Left ventricle myocardium inferior (tissue), 1 donor: ENCODE measurements at regions not wholly inside any gene's neighbourhood (a gene's known extent, or its start where the extent isn't known, plus 50 kb on each side); places are given as distances from the start of the nearest gene placed in this dataset. TPM values are rescaled to one million over a fixed set of nuclear protein-coding genes. Genes with fewer than 3 reads are reported as not detected.

ENCODE experiments used
- DNase-seq: peaks from one replicate; pipeline ENCODE4 v3.0.0-alpha.2; 2020
- H3K27ac ChIP-seq: fragments of 200-600 bp; replicated peaks from 2 replicates; pipeline ENCODE4 v1.8.0; 2021
- H3K27me3 ChIP-seq: fragments of 200-600 bp; 2 replicates; pipeline ENCODE4 v1.8.0; 2021; ENCODE audit warnings: low read depth
- H3K36me3 ChIP-seq: fragments of 200-600 bp; 2 replicates; pipeline ENCODE4 v1.8.0; 2021
- H3K4me1 ChIP-seq: fragments of 200-600 bp; 2 replicates; pipeline ENCODE4 v1.8.0; 2021
- H3K4me3 ChIP-seq: fragments of 200-600 bp; 2 replicates; pipeline ENCODE4 v1.8.0; 2021; ENCODE audit warnings: mild to moderate bottlenecking, moderate library complexity
- H3K9me3 ChIP-seq: fragments of 200-600 bp; replicated peaks from 2 replicates; pipeline ENCODE4 v1.8.0; 2021
- intact Hi-C: fragments of 100-400 bp; cut with micrococcal nuclease; formaldehyde crosslinking; loops from one replicate; pipeline ENCODE4 v1.11.0; 2022
- microRNA-seq: library from miRNA; unstranded; fragments of <30 nt; microRNA quantifications from one replicate; pipeline ENCODE4 v1.2.0, GENCODE V29; 2020
- TF ChIP-seq, protein P1 (sequence below): fragments of 200-600 bp; IDR thresholded peaks from 2 replicates; pipeline ENCODE4 v1.8.0; 2021; ENCODE audit warnings: antibody characterized with exemption, mild to moderate bottlenecking, borderline replicate concordance
- donor health status: DM: no; HTN: yes; CAD: no; lungs with severe emphysema.

GRCh38 chr2:177153805-177154204 lies 58.8 kb upstream of the HNRNPA3 start:
- intact Hi-C loops: no loop called here
- no peak for DNase-seq
- Histone ChIP-seq H3K27ac (no peak overlapping the region), H3K9me3 (no peaks in the 10 kb centered on the region), H3K36me3 (no peaks in the 10 kb centered on the region), H3K4me3 (no peak overlapping the region), H3K27me3 (peaks cover 19% of the 10 kb centered on the region), H3K4me1 (peaks cover under 1% of the 10 kb centered on the region)
- TF ChIP-seq, protein P1, sequence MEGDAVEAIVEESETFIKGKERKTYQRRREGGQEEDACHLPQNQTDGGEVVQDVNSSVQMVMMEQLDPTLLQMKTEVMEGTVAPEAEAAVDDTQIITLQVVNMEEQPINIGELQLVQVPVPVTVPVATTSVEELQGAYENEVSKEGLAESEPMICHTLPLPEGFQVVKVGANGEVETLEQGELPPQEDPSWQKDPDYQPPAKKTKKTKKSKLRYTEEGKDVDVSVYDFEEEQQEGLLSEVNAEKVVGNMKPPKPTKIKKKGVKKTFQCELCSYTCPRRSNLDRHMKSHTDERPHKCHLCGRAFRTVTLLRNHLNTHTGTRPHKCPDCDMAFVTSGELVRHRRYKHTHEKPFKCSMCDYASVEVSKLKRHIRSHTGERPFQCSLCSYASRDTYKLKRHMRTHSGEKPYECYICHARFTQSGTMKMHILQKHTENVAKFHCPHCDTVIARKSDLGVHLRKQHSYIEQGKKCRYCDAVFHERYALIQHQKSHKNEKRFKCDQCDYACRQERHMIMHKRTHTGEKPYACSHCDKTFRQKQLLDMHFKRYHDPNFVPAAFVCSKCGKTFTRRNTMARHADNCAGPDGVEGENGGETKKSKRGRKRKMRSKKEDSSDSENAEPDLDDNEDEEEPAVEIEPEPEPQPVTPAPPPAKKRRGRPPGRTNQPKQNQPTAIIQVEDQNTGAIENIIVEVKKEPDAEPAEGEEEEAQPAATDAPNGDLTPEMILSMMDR: no peak

GRCh38 chr2:177154809-177155208 lies 57.8 kb upstream of the HNRNPA3 start:
- no peaks in the 10 kb centered on the region for H3K9me3 ChIP-seq
- TF ChIP-seq, protein P1: no peak
- intact Hi-C loops: no loop called here

DNA sequence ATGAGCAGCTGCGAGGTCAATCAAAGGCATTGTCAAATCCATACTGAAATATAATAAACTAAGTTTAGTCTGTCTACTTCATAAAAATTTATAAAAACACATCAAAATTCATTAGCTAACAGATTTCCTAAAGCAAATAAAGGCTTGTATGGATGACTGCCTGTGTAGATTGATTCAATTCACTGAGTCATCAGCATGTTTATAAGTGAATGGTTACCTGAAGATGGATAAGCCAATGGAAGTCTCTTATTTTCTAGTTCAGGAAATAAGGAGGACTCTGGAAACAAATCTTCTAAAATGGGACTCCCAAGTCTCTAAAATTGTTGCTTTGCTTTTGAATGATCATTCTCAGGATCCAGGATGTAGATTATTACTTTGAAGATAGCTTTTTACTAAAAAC lies 57.0 kb upstream of the HNRNPA3 start:
- TF ChIP-seq, protein P1: no peak
- Histone ChIP-seq H3K36me3 (no peaks in the 10 kb centered on the region), H3K4me3 (no peak overlapping the region), H3K9me3 (no peaks in the 10 kb centered on the region), H3K27me3 (peaks cover 1% of the 10 kb centered on the region), H3K27ac (no peak overlapping the region), H3K4me1 (no peaks in the 10 kb centered on the region)
- DNase-seq: no peak
- intact Hi-C loops: no loop called here

More at GRCh38 chr2:177154809-177155208, 57.8 kb upstream of the HNRNPA3 start:
- H3K4me1 ChIP-seq: no peaks in the 10 kb centered on the region
- H3K27me3 ChIP-seq: peaks cover 9% of the 10 kb centered on the region
- no peaks in the 10 kb centered on the region for H3K36me3 ChIP-seq
- H3K4me3 ChIP-seq: no peak overlapping the region
- no peak overlapping the region for H3K27ac ChIP-seq
- DNase-seq: no peak

GRCh38 chr2:177161741-177162460 lies 50.7 kb upstream of the HNRNPA3 start:
- Histone ChIP-seq H3K36me3 (no peaks in the 10 kb centered on the region), H3K27me3 (no peaks in the 10 kb centered on the region), H3K4me3 (no peak overlapping the region), H3K9me3 (no peaks in the 10 kb centered on the region), H3K4me1 (peaks cover 23% of the 10 kb centered on the region), H3K27ac (no peak overlapping the region)
- TF ChIP-seq, protein P1: peak; percentile 61
- intact Hi-C loops: loop anchor here (5.0 to 10.0 kb wide), 4 partner anchors 103 to 593 kb away; partner anchors contain the start of gene NFE2L2
- DNase-seq: no peak

Small RNAs in the stretch of these regions (microRNA-seq; reads per million reads assigned to microRNA genes)
- gene MIR1246: not detected
